GM21390 (cell line): ENCODE measurements at regions not wholly inside any gene's neighbourhood (a gene's known extent, or its start where the extent isn't known, plus 50 kb on each side); places are given as distances from the start of the nearest gene placed in this dataset.
"Not testable (repeated sequence)": the region's sequence is repeated elsewhere in the genome, so short reads cannot be mapped to it uniquely, and the experiment has no call there.

ENCODE experiments used
- ATAC-seq: cut with Tn5 transposase; IDR thresholded peaks from one replicate; pipeline ENCODE4 v1.9.1; 2021; ENCODE audit not compliant: unreplicated experiment

DNA sequence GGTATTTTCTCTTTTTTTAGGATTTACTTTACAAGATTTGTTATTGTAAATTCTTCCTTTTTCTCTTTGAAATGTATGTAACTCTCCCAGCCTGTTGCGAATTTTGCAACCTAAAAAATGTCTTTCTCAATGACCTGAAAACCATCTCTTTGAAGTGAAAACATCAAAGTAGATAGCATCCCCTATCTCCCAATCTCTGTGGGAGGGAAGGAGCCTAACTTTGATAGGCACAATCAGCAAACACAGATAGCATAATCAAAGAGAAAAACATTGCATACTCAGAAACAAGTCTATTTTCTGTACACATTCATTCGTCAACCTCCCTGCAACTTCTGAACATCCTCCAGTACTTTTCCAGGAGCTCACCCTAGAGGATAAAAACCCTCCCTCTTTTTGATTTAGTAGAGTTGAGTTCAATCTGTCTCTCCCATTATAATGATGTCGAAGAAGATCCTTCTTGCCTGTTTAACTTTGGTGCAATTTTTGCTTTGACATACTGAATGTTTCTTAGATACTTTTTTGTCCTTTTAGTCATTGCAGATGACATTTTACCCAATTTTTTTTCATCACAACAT, 849.2 kb upstream of the LRFN5 start:
- ATAC-seq: no peak

DNA sequence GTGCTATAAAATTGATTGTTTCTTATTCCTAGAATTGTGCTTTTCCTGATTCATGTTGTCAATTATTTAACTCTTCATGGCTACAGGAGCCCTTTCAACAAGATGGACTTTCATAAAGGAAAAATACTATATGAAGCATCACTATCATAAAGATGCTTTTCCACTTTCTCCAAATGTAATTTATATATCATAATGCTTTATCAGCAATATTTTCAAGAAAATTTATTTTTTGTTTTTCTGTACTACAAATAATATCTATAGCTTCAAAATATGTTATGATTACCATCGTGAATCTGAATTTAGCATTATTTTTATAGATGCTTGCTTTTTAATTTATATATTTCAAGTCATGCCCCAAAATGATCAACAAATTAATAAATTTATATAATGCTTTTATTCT, 873.5 kb upstream of the LRFN5 start:
- ATAC-seq: no peak

DNA sequence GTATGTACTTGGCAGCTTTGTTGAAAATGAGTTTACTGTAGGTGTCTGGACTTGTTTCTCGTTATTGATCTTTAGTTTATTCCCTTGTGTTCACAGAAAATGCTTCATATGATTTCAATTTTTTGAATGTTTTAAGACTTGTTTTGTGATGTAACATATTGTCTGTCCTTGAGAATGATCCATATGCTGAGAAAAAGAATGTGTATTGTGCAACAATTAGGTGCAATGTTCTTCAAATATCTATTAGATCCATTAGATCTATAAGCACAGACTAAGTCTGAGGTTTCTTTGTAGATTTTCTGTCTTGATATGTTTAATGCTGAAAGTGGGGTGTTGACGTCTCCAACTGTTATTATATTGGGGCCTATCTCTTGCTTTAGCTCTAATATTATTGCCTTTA, 879.6 kb upstream of the LRFN5 start:
- ATAC-seq: no peak

DNA sequence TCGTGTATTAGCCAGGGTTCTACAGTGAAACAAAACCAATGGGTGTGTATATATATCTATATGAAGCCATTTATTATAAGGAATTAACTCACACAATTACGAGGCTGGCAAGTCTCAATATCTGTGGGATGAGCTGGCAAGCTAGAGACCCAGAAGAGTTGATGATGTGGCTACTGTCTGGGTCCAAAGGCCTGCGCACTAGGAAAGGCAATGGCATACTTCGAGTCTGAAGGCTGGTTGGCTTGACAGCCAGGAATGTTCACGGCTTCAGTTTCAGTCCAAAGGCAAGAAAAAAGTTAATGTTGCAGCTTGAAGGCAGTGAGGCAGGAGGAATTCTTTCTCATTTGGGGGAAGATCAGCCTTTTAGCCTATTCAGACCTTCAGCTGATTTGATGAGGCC, 893.3 kb upstream of the LRFN5 start:
- no peak for ATAC-seq

DNA sequence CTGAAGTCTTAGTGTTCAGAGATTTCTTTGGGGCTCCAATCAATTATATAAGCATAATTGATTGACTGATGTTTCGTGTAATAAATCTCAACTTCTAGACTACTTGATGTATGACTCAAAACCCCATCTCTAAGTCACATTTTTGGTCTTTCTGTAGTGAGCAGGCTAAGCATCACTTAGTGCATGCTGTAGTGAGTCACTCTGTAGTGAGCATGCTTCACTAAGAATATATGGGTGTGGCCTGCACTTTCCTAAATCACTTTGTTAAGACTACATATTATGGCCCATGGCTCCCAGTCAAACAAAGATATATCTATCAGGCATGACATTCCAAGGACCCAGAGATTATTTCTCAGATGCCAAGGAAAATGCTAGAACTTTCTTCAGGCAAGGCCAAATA, 909.4 kb upstream of the LRFN5 start:
- no peak for ATAC-seq

DNA sequence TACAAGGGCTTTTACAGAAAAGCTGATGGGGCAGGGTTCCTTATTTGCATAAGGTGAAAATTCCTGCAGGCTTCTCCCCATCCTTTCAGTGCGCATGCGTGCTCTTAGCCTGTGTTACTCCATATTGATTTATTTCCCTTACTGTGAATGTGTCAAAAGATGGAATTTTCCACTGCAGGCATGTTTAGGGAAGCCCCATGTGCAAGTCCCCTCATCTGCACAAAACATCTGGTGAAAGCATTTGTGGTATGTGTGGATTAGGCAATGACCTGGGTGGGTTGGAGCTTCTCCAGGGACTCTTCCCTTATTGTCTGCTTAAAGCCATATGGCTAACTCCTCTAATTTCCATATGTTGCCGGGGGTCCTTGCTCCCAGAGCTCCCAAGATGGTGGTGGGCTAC, 912.7 kb upstream of the LRFN5 start:
- ATAC-seq: no peak

DNA sequence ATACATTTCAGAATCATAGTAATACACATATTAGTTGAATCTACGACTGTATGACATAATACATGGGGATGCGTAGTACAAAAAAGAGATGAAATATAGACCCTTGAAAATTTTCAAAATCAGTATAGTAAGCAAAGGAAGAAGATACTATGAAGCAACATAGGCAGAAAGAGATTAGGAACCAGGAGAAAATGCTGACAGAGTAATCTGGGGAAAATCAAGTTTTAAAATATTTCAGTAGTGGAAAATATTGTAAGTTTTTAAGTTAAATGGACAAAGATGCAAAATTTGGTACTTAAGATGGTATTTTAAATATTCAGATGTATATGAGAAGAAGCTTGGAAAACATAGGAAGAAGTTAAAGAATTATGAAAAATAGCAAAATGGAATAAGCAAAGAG, 915.6 kb upstream of the LRFN5 start:
- no peak for ATAC-seq

DNA sequence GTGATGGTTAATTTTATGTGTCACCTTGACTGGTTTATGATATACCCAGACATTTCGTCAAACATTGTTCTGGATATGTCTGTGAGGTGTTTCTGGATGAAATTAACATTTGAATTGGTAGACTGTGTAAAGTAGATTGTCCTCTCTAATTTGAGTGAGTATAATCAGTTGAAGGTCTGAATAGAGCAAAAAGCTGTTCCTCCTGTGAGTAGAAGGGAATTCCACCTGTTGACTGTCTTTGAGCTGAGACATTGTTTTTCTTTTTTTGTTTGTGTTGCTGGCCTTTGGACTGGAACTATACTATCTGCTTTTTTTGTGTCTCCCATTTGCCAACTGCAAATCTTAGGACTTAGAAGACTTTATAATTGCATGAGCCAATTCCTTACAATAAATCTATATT, 920.9 kb upstream of the LRFN5 start:
- no peak for ATAC-seq

DNA sequence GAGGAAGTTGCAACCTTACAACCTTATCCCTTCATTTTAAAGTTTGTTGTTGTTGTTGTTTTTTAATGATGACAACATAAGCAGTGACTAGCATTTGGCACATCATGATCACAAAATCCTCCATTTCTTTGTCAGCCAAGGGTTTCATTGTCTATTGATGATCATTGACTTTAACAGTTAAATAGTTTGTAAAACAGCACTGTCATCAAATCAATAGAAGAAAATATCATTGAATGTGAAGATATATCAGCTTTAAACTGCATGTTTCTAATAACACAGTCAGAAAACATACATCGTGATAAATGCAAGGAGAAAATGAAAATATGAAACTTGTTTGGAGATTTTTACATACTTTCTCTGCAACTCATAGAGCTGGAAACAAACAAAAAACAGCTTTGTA, 922.3 kb upstream of the LRFN5 start:
- no peak for ATAC-seq

DNA sequence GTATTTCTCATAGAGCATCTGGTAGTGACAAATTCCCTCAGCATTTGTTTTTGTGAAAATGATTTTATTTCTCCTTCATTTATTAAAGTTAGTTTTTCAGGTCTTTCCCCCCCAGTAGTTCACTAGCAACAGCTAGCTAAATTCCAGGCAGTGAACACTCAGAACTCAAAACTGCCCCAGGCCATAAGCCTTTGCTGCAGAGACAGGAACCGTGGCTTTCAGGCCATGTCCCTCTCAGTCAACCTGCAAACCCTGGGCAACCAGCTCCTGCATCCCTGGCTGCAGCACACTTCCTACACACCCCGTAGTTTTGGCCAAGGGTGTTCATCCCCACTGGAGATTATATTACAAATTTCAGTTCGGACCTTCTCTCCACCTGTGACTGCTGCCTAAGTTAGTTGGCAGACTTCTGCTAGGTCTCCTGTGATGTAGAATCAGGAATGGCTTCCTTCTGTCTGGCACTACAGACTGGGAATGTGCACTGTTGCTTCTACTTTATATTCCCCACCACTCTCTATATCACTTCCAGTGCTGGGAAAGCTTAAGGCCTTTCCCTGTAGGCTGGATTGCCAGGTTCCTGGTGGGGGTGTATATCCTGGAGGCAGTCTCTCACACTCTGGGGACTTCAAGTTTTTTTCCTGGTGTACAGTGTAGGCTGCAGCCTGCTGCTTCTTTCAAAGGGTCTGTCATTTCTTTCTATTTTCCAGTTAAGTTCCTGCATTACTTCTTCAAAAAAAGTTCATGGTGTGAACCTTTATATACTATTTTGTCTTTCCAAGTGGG, 924.4 kb upstream of the LRFN5 start:
- no peak for ATAC-seq

DNA sequence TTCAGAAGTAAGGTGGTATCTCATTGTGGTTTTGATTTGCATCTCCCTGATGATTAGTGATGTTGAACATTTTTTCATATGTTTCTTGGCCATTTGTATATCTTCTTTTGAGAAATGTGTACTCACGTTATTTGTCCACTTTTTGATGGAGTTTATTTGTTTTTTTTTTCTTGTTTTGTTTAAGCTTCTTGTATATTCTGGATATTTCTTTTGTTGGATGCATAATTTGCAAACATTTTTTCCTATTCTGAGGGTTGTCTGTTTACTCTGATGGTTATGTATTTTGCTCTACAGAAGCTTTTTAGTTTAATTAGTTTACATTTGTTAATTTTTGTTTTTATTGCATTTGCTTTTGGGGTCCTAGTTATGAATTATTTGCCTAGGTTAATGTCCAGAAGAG, 927.4 kb upstream of the LRFN5 start:
- no peak for ATAC-seq

DNA sequence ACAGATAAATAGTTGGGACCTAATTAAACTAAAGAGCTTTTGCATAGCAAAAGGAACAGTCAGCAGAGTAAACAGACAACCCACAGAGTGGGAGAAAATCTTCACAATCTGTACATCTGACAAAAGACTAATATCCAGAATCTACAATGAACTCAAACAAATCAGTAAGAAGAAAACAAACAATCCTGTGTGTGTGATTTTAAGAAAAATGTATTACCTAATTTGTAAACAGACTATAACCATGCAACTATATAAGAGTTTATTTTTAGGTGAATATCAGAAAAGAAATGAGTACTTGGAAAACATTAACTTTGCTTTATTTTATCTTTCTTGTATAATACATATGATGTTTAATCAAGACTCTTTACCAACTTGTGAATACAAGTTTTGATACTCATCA, 929.5 kb upstream of the LRFN5 start:
- not testable (repeated sequence) for ATAC-seq

DNA sequence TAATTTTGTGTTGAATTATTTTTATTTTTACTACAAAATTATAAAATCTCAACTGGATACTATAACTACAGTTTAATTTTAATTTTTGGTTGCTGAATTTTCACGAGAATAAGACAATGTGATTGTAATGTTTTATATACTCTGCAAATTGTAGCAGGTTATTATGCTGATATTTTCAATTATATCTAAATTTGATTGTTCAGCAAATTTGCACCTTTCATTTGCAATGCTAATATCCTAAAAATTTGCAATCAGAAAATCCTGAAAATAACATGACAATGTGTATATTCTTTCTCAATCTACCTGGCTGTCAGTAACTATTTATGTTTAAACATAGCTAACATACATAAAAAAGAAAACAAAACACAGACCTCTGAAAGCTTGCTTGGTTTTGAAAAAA, 932.2 kb upstream of the LRFN5 start:
- ATAC-seq: no peak

DNA sequence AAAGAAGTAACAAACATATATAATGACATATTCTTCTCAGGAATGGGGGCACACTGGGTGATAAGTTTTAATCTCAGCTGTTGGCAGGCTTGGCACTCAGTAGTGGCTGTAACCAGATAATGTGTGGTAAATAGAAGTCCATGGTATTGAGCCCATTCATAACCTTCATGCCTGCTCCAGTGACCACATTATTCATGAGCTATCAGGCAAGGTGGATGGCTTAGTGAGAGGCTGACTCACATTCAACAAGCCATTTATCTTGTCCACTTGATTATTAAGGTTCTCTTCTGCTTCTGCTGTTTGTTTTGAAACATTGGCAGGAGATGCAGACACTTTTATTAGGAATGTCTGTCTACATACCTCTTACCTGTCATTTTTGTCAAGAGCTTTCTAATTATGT, 950.4 kb upstream of the LRFN5 start:
- ATAC-seq: no peak

DNA sequence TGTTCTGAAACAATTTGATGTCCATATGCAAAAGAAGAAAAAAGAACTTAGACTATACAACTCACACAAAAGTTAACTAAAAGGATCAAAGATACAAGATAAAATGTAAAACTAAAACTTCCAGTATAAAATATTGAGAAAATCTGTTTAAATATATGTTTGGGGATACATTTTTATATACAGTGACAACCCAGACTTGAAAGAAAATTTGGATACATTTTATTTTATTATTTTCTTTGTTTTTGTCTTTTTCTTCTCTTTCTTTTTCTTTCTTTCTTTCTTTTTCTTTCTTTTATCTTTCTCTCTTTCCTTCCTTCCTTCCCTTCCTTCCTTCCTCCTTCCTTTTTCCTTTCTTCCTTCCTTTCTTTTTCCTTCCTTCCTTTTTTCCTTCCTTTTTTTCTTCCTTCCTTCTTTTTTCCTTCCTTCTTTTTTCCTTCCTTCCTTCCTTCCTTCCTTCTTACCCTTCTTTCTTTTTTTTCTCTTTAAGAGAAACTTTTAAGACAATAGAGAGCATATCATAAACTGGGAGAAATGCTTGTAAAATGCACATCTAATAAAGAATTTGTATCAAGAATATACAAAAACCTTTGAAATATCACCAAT, 954.5 kb upstream of the LRFN5 start:
- no peak for ATAC-seq

DNA sequence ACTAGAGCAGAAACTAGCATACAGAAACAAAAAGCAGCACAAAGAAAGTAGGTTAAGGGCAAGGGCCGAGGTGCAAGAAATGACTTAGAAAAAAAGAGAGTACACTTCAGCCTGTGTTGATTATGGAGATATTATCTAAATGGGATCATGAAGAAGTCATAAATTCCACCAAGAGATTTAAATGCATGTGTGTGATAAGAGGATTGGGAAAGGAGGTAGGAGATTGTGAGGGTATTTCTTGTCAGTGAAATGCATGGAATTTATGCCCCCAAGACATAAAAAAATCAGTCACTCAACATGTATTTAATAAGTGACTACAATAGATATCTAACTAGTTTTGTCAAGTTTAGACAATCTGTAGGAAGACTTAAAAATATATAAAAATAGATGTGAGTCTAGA, 976.2 kb upstream of the LRFN5 start:
- no peak for ATAC-seq

DNA sequence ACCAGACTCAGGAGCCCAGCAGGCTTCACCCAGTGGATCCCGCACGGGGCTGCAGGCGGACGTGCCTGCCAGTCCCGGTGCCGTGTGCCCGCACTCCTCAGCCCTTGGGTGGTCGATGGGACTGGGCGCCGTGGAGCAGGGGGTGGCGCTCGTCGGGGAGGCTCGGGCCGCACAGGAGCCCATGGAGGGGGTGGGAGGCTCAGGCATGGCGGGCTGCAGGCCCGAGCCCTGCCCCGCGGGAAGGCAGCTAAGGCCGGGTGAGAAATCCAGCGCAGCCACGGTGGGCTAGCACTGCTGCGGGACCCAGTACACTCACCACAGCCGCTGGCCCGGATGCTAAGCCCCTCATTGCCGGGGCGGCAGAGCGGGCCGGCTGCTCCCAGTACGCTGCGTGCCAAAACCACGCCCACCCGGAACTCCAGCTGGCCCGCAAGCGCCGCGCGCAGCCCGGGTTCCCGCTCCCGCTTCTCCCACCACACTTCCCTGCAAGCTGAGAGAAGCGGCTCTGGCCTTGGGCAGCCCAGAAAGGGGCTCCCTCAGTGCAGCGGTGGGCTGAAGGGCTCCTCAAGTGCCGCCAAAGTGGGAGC, 977.0 kb upstream of the LRFN5 start:
- not testable (repeated sequence) for ATAC-seq

DNA sequence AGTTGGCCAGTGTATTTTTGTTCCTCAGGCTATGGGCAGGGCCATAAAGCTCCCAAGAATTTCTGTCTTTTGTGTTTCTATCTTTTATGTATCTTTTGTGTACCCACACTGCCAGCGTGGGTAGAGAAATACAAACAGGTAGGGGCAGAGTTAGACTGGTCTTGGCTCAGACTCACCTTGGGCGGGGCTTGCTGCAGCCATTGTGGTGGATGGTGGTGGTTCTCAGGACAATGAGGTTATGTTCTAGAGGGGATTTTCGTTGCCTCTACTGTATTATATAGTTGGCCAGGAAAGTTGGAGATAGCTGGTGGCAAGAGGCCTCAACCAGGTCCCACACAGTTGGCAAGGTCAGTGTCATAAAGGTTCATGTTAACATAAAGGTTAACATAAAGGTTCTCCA, 977.5 kb upstream of the LRFN5 start:
- no peak for ATAC-seq

DNA sequence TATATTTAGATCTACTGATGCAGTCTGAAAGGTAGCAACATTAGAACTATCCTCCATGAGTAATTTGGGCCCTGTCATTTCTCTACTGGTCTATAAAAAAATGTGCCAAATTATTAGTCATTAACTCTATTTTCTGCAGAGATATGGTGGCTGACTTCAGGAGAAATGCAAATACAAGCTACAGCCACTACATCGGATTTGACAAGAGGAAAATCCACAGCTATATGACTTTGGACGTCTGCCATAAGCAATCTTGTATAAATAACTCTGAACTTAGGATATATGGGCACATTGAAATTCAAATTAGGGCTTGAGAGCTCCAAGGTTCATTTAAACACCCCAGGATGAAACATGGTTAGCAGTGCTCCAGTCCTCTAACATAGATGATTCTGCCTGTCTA, 983.0 kb upstream of the LRFN5 start:
- ATAC-seq: no peak

DNA sequence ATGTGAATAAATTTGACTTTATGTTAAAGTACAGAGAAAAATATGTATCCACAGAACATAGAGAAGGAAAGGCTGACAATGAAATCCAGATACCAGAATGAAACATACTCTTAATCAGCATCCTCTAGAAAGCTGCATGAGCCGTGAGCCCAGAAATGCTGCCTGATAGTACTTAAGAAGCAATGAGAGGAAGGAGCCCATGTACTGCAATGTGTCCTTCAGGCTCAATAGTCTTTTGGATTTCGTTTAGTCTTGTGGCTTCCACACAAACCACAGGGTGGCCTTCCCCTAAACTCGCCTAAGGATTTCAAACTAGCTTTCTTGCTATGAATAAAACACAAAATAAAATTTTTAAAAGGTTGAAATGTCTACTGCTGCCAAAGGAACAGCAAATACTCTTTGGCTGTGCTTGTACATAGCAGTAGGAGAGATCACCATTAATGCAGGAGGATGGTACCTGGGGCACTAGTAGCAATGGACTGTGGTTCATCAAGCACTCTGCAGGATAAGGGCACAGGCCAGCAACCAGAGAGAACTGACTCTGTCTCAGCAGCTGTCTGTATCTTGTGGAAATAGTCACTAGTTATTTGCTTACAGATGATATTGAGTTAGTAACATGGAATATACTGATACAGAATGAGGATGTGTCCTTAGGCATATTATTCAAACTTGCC, 988.3 kb upstream of the LRFN5 start:
- ATAC-seq: no peak

DNA sequence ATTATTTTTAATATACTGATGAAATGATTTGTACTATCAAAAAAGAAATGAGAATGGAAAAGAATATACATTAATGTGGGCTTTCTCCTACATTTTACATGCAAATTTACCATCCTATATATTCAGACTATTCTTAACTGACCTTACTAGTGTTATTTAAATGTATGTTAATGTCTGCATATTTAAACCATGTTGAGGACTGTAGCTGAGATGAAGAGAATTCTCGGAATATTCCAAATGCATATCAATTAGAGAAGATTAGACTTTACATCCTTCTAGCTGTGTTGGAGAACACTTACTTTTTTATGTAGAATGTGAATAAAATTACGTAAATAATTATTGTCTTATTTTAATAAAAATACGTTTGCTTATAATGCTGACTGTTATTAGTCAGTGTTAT, 990.1 kb upstream of the LRFN5 start:
- ATAC-seq: no peak

DNA sequence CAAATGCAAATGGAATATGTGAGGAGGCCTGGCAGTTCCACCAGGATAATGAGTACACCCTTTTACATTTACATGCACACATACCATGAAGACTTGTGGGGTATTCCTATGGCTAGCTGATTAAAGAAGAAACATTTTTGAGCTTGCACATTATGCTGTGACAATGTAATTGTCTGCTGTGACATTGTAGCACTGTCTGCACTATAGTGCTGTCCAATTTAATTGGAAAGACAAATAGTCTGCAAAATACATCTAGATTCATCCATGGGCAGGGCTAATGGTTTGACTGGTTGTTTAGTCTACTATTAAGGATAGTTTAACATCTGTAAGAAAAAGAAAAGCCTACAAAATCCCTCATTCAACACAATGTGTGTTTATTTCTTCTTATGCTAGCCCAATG, 1005.6 kb upstream of the LRFN5 start:
- ATAC-seq: no peak
